Hematopoietic multipotent progenitor cell treated with erythropoietin and hydrocortisone succinate and interleukin-3 and kit ligand, for 8 days (in vitro differentiated cells): ENCODE measurements at regions not wholly inside any gene's neighbourhood (a gene's known extent, or its start where the extent isn't known, plus 50 kb on each side); places are given as distances from the start of the nearest gene placed in this dataset.
"Not testable (repeated sequence)": the region's sequence is repeated elsewhere in the genome, so short reads cannot be mapped to it uniquely, and the experiment has no call there.

Source experiments
- DNase-seq: peaks from one replicate; pipeline ENCODE4 v3.0.0-alpha.2; 2015

DNA sequence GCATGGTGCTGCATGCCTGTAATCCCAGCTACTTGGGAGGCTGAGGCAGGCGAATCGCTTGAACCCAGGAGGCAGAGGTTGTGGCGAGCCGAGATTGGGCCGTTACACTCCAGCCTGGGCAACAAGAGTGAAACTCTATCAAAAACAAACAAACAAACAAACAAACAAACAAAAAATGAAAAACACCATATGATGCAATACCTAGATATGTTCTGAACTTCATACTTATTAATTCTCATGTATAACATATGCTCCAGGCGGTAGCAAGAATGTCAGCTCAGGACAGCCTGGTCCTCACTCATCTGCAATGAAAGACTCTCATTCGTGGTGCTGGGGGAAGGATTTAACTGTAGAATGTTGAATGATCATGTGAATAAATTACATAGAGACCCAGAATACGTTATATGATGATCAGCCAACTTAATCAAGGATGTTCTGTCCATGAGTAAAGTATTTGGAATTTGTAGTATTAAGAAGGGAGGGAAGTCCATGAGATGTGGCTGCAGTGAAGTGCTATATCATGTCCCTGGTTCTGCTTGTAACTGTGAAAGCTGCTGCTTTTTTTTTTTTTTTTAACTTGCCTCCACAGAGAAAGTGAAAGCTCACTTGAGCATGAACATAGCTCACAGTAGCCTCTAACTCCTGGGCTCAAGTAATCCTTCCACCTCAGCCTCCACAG lies 206.8 kb downstream of the UQCRFS1 start:
- no peak for DNase-seq

DNA sequence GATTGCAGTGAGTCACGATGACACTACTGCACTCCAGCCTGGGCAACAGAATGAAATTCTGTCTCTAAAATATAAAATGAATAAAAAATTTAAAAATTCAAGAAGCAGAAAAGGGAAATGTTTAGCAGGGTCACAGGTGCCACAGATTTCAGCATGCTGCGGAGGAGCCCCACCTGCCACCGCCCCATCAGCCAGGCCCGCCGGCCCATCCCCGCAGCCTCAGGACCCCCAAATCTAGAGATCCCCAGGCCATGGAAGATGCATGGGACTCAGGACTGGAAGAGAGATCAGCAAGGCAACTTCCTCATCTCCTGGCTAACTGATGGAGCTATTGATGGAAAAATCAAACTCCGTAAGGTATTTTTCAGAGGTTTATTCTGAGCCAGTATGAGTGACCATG lies 208.2 kb downstream of the UQCRFS1 start:
- DNase-seq = no peak

DNA sequence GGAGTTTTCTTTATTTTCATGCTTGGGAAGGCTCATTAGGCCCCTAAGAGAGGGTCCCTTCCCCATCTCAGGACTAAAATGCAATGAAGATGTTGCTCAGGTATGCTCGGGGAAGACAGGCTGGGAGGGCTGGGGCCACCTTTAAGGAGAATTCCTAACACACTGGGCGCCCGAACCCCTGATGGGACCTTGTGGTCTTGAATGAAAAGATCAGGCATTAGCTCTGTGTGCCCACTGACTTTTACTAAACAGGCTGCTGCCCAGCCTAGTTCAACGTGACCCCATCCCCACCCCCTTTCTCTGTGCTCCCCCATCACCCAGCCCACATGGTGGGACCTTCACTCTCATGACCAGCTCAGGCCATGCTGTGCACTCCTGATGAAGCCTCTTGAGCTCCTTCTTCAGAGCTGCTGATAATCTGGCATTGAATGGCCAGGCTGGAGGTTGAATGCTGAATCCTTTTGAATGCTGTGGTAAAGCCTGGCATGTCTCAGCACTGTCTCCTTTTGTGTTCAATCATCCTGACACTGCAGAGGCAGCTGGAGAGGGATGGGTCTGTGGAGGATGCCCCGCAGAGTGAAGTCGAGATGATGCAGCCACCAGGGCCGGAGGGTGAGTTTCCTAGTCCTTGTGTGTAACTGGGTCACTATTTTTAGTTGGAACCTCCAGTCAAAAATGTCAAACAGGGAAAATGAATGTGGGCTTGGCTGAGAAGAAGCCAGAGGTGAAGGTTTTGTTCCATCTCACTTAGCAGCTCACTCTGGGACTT lies 209.1 kb downstream of the UQCRFS1 start:
- DNase-seq = no peak

DNA sequence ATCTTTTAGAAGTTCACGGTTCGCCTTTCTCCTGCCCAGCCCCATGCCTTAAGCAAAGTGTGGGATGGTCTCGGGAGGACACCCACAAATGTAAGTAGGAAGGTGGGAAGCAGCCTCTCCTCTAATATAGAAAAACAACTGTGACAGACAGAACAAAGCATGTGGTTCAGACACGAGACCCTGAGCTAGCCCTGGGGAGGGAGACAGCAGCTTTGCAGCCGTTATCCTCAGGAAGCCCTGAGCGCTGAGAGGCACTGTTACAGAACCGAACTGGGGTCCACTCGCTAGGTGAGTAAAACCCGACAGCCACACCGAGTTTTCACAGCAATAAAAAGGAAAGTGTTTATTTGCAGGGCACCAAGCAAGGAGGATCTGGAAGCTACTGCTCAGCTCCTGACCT lies 210.6 kb downstream of the UQCRFS1 start:
- no peak for DNase-seq

DNA sequence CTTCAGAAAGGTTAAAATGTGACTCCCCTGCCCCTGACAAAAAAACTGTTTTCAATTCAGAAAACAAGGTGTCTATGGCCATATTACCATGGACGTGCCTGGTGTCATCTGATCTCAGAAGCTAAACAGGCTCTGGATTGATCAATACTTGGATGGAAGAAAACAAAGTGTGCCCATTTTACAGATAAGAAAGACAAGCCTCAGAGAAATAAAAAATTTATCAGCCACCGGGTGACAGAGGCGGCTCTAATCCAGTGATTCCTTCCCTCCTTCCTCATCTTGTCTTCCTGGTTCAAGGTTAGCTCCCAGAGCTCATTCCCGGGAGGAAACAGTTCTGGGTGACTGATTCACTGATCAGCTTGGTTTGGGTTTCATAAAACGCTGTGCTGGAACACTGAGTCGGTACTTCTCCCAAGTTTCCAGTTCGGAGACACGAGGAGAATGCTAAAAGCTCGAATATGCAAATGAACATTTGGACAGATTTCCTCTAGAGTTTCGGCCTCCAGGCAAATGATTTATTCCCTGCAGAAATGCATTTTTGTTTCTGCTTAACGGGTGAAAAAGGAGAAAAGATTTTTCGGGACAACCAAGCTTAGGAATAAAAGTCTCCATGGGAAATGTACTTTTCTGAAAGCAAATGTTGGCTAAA lies 211.2 kb downstream of the UQCRFS1 start:
- no peak for DNase-seq

DNA sequence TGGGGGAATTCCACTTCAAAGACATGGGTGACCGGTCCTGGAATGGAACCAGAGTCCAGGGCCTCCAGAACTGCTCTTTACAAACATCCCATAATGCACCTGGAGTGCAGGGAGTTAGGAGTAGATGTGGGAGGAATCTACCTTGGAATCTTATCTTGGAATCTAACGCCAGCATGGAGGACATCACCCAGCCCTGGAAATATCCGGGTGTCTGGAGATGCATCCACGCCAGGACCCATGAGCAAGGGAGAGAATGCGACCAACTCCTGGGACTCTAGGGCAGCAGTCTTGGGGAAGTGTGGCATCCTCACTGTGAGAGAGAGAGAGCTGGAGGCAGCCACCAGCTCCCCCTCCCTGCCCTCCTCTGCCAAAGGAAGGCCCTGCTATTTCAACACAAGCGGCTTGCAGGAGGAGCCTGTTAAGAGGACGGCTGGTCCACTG lies 211.8 kb downstream of the UQCRFS1 start:
- DNase-seq = no peak

DNA sequence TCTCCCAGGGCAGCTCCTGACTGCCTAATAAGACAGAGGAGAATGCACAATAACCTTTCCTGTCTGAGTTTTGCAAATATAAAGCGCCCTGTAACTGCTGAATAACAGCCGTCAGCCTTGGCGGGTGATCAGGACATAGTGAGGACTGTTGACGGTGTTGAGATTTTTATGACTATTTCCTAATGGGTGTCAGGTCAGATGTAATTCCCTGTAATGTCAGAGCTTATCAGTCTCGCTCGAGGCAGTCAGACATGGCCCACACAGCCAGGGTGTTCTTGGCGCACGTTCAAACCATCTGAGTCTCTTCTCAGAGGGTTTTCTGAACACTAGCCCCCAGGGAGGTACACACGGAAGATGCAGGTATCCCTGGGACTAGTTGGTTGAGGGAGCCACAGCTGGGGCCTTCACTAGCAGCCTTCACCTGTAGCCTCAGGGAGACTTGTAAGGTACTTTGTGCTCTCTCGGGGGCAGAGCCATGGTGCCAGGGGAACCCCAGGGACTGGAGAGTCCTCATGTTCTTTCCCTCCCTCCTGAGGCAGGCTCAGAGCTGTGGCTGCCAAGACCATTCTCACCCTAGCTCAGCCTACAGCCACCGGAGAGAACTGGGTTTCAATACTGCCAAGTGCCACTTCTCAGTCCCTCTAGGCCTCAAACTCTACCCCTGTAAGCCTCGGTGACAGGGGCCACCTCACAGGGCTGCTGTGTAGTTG lies 213.1 kb downstream of the UQCRFS1 start:
- DNase-seq = no peak

DNA sequence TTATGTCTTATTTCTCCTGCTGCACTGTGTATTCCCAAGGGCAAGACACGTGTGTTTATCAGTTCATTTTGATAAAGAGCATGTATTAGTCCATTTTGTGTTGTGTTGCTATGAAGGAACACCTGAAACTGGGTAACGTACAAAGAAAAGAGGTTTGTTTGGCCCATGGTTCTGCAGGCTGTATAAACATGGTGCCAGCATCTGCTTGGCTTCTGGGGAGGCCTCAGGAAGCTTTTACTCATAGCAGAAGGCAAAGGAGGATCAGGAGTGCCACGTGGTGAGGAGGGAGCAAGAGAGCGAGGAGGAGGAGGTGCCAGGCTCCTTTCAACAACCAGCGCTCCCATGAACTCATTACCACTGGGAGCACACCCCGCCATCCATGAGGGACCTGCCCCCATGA lies 214.0 kb downstream of the UQCRFS1 start:
- DNase-seq = no peak

DNA sequence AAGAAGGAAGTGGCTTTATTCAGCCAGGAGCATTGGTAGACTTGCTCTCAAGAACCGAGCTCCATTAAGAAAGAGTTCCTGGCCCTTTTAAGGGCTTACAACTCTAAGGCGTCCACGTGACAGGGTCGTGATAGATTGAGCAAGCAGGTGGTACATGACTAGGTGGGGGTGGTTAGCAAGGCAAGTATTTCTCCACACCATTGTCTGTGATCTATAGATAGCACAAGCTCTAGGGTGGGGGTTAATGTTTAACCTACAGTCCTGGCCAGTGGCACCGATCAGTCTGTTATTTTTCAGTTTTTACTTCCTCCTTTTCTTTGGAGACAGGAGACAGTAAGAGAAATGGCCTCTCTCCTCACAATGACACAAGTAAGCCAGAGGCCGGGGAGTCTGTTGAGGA lies 215.1 kb downstream of the UQCRFS1 start:
- DNase-seq = not testable (repeated sequence)

DNA sequence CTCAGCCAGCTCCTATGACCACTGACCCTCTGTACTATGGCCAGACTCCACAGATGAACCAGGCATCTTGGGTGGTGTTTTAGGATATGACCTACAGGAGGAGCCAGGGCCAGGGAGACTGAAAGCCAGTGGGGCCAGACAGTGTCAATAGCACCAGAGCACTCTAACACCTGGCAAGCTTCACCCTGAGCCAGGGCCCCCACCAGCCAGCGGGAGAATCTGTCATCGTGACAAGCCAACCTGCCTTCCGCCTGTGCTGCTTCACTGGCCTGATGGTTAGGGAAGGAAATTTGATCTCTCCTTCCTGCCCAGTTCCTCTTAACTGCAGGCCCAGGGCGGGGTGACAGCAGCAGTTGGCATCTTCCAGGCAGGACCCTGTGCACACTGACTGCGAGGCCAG lies 222.4 kb downstream of the UQCRFS1 start:
- DNase-seq = no peak

DNA sequence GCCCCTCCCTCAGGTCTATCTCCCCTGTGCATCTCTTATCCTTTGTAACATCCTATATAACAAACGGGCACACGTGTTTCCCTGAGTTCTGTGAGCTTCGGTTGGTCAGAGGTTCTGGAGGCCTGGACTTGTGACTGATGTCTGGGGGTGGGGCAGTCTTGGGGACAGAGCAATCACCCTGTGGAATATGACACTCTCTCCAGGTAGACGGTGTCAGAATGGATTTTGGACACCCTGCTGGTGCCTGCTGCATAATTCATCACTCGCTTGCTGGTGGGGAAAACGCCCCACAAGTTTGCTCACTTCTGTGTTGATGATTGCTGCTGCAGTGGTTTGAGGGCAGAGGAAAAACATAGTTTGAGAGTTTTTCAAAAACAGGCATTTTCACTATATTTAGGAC lies 223.2 kb downstream of the UQCRFS1 start:
- DNase-seq = no peak

DNA sequence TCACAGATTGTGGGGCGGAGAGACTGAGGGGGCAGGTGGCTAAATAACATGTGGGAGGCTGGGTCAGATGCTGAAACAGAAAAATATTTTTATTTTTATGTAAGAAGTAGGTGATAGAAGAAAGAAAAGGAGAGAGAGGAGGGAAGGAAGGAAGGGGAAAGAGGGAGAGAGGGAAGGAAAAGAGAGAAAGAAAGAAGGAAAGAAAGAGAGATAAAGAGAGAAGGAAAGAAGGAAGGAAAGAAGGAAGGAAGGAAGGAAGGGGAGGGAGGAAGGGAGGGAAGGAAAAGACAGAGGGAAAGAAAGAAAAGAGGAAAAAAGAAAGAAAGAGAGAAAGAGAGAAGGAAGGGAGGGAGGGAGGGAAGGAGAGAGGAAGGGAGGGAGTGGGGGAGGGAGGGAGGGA lies 224.9 kb downstream of the UQCRFS1 start:
- DNase-seq = no peak

DNA sequence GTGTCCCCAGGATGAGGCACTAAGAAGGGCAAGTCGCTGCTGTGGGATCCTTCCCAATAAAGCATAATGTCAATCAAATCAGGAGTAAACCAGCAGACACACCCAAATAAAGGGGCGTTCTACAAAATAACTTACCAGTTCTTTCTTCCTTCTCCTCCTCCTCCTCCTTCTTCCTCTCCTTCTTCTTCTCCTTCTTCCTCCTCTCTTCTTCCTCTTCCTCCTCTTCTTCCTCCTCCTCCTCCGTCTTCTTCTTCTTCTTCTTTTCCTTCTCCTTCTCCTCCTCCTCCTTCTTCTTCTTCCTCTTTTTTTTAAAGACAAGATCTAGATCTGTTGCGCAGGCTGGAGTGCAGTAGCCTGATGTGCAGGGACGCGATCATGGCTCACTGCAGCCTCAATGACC lies 225.8 kb downstream of the UQCRFS1 start:
- no peak for DNase-seq

DNA sequence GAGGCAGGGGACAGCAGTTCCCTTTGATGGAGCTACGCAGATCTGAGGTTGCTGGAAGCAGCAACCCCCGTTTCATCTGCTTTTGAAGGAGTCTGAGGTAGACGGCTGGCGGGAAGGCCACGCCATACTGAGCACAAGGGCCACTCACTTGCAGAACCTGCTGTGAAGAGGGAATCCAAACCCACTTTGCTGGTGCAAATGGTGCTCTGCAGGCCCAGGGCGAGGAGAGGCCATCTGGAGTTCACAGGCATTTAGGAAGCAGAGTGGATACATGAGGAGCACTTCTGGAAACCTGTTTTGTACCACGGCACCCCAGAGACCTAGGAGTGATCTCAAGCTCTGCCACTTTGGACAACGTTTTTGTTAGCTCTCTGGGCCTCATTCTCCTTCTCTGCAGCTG lies 227.8 kb downstream of the UQCRFS1 start:
- no peak for DNase-seq

DNA sequence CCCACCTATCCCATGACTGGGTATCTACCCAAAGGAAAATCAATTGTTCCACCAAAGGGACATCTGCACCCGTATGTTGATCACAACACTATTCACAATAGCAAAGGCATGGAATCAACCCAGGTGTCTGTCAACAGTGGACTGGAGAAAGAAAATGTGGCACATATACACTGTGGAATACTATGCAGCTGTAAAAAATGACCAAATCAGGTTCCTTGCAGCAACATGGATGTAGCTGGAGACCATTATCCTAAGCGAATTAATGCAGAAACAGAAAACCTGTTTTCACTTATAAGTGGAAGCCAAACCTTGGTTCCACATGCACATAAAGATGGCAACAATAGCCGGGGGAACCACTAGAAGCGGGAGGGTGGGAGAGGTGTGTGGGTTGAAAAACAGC lies 228.6 kb downstream of the UQCRFS1 start:
- no peak for DNase-seq

DNA sequence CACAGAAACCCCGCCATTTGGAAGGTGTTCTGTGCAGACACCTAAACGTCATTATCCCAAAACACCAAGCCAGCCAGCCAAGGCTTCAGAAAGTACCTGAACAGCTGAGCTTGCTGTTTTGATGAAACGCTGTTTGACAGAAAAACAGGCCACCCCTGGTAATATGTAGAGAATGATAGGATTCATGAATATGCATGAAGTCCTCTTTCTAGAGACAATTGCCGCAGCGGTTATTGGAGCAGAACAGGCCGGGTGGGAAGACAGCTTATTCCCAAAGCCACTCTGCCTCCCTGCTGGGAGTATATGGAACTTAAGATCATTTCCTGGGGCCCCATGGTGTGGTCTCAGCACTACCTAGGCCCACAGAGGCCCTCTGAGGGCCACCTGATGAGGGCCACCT lies 229.5 kb downstream of the UQCRFS1 start:
- no peak for DNase-seq

DNA sequence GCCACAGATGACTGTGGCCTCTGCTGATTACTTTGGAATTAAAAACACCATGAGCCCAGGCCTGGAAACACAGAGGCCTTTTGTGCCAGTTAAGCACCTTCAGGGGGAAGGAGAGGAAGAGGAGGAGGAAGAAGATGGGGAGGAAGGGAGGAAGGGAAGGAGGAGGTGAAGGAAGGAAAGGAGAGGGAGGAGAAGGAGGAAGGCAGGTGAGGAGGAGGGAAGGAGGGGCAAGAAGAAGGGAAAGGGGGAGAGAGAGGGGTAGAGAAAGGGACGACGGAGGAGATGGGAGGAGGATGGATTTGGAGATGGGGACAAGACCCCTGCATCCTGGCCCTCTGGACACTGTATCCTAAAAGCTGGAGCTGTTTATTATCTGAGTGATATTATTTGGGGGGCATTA lies 231.0 kb downstream of the UQCRFS1 start:
- DNase-seq = no peak

DNA sequence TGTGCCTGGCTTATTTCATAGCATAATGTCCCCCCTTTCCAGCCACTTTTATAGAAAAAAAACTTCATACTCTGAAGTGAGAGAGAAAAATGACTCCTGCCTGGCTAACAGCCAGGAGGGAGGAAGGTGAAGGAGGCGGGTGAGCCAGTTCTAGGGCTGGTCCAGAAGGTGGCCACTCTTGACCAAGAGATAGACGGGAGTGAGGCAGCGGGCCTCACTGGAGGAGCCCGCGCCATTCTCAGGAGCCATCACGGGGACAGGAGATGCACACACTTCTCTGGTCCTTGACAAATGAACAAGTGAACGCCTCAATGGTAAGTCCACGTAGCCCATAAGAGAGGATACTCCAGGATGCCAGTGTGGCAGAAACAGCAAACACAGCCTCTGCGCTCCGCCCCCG lies 231.4 kb downstream of the UQCRFS1 start:
- DNase-seq = no peak

DNA sequence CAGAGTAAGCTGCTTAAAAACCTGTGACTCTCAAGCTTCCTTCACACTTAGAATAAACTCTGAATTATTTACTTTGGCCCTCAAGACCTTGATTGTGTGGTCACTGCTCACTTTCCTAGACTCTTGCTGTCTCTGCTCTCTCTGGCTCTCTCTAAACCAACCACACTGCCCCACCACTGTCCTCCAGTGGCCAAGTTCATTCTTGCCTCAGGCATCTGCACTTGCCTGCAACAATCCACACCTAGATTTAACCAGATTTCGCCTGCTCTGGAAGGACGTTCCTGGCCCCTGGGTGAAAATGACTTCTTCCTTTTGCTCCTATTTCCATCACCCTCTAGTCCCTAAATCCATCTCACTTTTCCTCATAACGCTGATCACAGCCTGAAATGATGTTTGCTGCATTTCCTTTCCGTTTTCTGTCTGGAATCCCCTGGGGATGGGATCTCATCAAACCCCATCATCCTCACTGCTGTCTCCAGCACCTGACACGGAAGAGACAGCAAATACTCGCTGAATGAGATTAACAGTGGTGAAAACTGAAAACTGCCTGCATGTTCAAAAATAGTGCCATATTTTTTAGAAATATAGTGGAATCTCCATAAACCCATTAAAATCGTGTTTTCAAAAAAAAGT lies 232.6 kb downstream of the UQCRFS1 start:
- DNase-seq = no peak

DNA sequence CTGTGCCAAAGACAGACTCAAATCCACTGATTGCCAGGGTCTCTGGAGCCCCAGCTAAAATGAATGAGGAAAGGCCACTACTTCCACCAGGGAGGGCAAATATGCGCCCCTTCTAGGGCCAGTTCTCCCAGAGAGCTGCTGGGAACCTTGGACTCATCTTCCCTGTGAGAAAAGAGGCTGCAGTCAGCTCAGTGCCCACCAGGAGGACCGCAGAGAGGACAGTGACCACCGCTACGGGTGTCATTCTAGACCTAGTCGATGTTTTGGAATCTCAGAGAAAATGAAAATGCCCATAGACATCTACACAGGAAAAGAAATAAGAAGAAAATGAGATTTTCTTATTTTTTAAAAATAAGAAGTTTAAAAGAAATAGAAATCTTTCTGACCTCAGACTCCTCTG lies 235.1 kb downstream of the UQCRFS1 start:
- no peak for DNase-seq

DNA sequence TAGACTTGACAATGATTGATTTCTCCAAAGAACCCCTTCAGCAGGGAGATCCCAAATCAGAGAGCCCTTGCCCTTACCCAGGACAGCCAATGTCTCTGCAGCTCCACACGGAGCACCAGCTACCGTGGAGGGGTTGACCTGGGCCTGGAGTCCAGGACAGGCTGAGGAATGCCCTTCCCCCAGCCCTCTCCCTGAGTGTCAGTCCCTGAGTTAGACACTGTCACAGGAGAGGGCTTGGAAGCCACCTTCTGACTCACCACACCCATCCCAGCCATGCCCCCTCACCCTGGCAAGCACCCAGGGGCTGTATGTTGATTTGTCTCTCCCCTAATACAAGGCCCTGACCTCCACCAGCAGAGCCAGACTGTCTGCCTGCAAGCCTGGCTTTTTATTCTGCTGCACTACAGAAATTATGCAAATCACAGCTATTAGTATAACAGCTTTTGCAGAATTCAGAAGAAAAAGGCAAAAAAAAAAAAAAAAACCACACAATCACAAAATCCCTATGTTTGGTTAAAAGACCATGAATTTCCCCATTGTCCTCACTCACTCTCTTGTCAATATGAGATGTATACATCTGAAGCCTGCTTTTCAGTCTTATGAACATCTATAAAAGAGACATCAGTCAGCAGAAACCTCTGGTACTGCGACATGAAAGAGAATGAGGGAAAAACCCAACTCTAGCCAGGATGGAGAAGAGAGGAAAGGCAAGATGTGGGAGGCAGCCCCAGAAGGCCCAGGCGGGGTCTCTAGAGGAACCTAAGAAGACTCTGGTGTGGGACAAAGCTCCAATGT lies 240.7 kb downstream of the UQCRFS1 start:
- DNase-seq = no peak

DNA sequence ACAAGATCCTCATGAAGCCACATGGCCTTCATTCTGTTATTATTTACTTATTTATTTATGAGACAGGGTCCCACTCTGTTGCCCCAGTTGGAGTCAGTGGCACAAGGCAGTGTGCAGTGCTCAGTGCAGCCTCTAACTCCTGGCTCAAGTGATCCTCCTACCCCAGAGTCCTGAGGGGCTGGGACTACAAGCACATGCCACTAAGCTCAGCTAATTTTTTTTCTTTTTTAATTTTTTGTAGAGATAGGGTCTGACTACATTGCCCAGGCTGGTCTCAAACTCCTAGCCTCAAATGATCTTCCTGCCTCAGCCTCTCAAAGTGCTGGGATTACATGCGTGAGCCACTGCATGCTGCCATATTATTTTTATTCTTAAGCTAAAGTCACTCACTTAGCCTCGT lies 241.4 kb downstream of the UQCRFS1 start:
- no peak for DNase-seq
